H54 (cell line): ENCODE measurements at regions not wholly inside any gene's neighbourhood (a gene's known extent, or its start where the extent isn't known, plus 50 kb on each side); places are given as distances from the start of the nearest gene placed in this dataset.

Experiments used
- DNase-seq: peaks from one replicate; pipeline ENCODE4 v3.0.0; 2011; ENCODE audit warnings: low spot score, mixed read lengths; ENCODE audit not compliant: insufficient read length
- FAIRE-seq: peaks from 3 replicates; lab custom pipeline; 2011; peaks lifted over from hg19 to GRCh38; lab: Jason Lieb, UNC
- POLR2A ChIP-seq: IDR thresholded peaks from 2 replicates; pipeline ENCODE4 v1.6.1; 2011; ENCODE audit warnings: low read depth, mild to moderate bottlenecking, low read length

GRCh38 chr5:142495531-142495930, 170.7 kb upstream of the SPRY4 start:
- DNase-seq (no peak), FAIRE-seq (no peak)
- no peak for TF ChIP-seq POLR2A

DNA sequence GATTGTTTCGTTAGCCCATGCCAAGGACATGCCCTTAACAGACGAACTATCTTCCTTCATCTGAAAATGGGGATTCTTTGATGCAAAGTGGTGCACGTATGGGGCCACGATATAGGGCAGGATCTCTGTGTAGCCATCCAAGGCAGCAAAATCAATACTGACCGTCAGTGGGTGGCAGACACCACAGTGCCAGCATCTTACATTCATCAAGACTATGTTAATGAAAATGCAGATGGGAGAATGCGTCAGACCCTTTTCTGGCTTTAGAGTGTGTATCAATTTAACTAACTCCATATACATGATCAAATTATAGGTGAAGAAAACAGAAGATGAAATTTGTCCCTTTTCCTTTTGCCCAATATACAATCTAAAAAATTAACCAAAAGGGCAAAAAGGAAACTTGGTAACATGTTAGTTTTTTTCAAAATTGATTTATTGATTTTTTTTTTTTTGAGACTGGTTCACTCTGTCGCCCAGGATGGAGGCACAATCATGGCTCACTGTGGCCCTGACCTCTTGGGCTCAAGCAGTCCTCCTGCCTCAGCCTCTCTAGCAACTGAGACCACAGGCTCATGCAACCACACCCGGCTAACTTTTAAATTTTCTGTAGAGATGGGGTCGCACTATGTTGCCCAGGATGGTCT, 169.2 kb upstream of the SPRY4 start:
- no peak for FAIRE-seq

GRCh38 chr5:142492781-142493281, 168.0 kb upstream of the SPRY4 start:
- FAIRE-seq (no peak), DNase-seq (no peak)
- TF ChIP-seq POLR2A, result no peak

More for the DNA sequence above, 169.2 kb upstream of the SPRY4 start:
- TF ChIP-seq POLR2A, result no peak
- DNase-seq, result no peak

GRCh38 chr5:142491679-142492078, 166.9 kb upstream of the SPRY4 start:
- FAIRE-seq, result no peak

GRCh38 chr5:142491270-142491669, 166.4 kb upstream of the SPRY4 start:
- FAIRE-seq, result no peak
- no peak for TF ChIP-seq POLR2A
- no peak for DNase-seq

More at GRCh38 chr5:142491679-142492078, 166.9 kb upstream of the SPRY4 start:
- DNase-seq, result no peak
- no peak for TF ChIP-seq POLR2A

DNA sequence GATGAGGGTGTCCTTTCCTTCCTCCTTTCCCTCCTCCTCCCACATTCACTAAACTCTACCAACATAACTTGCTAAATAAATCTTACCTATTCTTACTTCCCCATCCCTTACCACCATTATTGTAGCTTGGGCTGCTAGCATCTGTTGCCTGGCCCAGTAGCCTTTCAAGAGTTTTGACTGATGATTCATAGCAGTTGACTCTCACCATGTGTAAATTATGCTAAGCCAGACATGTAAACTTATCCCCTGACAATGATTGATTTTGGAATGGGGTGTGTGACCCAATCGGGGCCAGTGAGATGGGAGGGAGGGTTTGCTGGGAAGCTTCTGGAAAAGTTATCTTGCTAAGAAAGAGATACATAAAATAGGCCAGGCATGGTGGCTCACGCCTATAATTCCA, 161.8 kb upstream of the SPRY4 start:
- no peak for TF ChIP-seq POLR2A
- FAIRE-seq (no peak), DNase-seq (no peak)

- DNase-seq (no peak), FAIRE-seq (no peak)
- TF ChIP-seq POLR2A, result no peak
Observed at GRCh38 chr5:142486020-142486419, 161.2 kb upstream of the SPRY4 start.

DNA sequence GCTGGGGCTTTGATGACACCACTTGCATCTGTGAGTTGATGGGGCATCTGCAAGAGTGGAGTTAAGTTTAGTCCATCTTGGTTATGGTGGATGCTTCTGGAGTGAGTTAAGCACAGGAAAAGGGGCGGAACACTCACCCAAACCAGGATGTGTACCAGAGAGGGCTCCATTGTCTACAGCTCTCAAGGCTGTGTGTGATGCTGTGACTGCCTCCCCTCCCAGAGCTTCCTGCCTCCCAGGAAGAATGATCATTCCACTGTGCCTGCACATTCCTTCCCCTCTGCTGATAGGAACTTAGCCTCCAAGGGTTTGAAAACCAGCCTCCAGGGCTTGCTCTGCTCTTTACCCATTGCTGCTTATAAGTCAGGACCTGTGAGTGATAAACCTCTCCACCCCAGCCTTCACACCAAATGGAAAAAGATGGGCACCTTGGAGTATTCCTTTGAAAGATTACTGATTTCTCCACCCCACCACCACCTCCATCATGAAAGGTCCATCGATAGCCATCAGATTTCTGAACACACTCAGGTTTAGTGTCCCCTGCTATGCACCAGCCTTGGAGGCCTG, 160.1 kb upstream of the SPRY4 start:
- FAIRE-seq (no peak), DNase-seq (no peak)
- TF ChIP-seq POLR2A, result no peak

GRCh38 chr5:142482207-142482606, 157.4 kb upstream of the SPRY4 start:
- no peak for DNase-seq
- no peak for TF ChIP-seq POLR2A
- no peak for FAIRE-seq

- no peak for TF ChIP-seq POLR2A
- FAIRE-seq (no peak), DNase-seq (no peak)
Observed at GRCh38 chr5:142481410-142481809, 156.6 kb upstream of the SPRY4 start.

- DNase-seq (no peak), FAIRE-seq (no peak)
- TF ChIP-seq POLR2A, result no peak
Observed at GRCh38 chr5:142479854-142480519, 155.2 kb upstream of the SPRY4 start.

DNA sequence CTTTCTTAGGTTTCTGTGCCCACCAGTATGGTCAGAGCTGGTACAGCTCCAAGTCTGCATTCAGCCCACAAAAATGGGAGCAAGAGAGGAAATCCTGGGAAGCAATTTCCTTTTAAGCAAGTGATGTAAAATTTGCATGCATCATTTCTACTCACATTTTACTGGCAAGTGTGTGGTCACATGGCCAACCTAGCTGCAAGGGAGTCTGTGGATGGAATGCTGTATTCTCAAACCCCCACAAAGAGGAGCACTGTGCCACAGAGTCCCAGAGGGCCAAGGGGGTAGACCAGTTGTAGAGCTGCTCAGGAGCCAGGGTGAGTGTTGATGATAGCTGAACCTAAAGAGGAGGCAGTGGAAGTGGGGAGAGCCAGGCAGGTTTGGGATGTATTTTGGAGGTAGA, 154.3 kb upstream of the SPRY4 start:
- DNase-seq (no peak), FAIRE-seq (no peak)
- TF ChIP-seq POLR2A, result no peak

- DNase-seq (no peak), FAIRE-seq (no peak)
- no peak for TF ChIP-seq POLR2A
Observed at GRCh38 chr5:142478113-142478512, 153.3 kb upstream of the SPRY4 start.

GRCh38 chr5:142475102-142475513, 150.3 kb upstream of the SPRY4 start:
- TF ChIP-seq POLR2A, result no peak
- DNase-seq (no peak), FAIRE-seq (no peak)

GRCh38 chr5:142474431-142475094, 149.7 kb upstream of the SPRY4 start:
- FAIRE-seq, result peak; percentile 55
- no peak for TF ChIP-seq POLR2A
- peak; percentile 45 for DNase-seq
